K562 (cell line): ENCODE measurements at regions not wholly inside any gene's neighbourhood (a gene's known extent, or its start where the extent isn't known, plus 50 kb on each side); places are given as distances from the start of the nearest gene placed in this dataset.
A peak's percentile ranks its signal among the peaks of the same experiment; 100 is the strongest.

Source experiments
- ATAC-seq: fragments of 200-7000 bp; cut with Tn5 transposase; 3 replicates; pipeline ENCODE4 v1.9.1; 2020; ENCODE audit warnings: moderate library complexity
- BruUV-seq: library from RNA; stranded (reverse); fragments of 400-500 nt; replicated peaks from 2 replicates; lab custom pipeline; 2021; lab: Mats Ljungman, UMichigan
- CTCF ChIA-PET: fragments of 300-600 bp; formaldehyde crosslinking; extraction: SDS; loops from one replicate; lab custom pipeline; 2021; ENCODE audit warnings: low intra/inter-chr PET ratio; lab: Yijun Ruan, JAX
- POLR2A ChIA-PET: fragments of 300-600, 350-650 bp; sonication (Branson Sonifier 250); formaldehyde crosslinking; extraction: SDS; loops from one replicate; lab custom pipeline; 2021; ENCODE audit warnings: antibody characterized with exemption, inconsistent platforms; lab: Yijun Ruan, JAX
- DNase-seq, 4 experiments: peaks; one replicate each; pipeline versions ENCODE4 v3.0.0 to v3.0.0-alpha.2; 2011 to 2018; ENCODE audit warnings: low spot score in 3 of 4, mixed read lengths in 3 of 4; ENCODE audit errors: extremely low read depth in 1 of 4
- FAIRE-seq: peaks from 2 replicates; lab custom pipeline; 2011; peaks lifted over from hg19 to GRCh38; lab: Jason Lieb, UNC
- H2AFZ ChIP-seq: 2 replicates; pipeline ENCODE4 v1.6.0; 2011; ENCODE audit warnings: low read depth, low read length, control low read depth, inconsistent platforms
- H3K27ac ChIP-seq: fragments of 200-600 bp; 3 replicates; pipeline ENCODE4 v1.8.0; 2011; ENCODE audit warnings: low read depth, mild to moderate bottlenecking, control low read depth, inconsistent platforms, low read length, moderate library complexity, mixed read lengths; ENCODE audit errors: extremely low read depth
- H3K27me3 ChIP-seq, 2 experiments: fragments of 300-600 bp in 1 of 2; 2 replicates in 1 of 2; 3 replicates in 1 of 2; pipeline versions ENCODE4 v1.6.0 to v1.8.0; 2011; ENCODE audit warnings: inconsistent platforms in 2 of 2, low read length in 2 of 2, mild to moderate bottlenecking in 1 of 2, mixed read lengths in 1 of 2, moderate library complexity in 1 of 2; ENCODE audit not compliant: control insufficient read depth in 2 of 2, insufficient read depth in 2 of 2
- H3K36me3 ChIP-seq: fragments of 300-600 bp; 3 replicates; pipeline ENCODE4 v1.8.0; 2011; ENCODE audit warnings: mild to moderate bottlenecking, low read length, inconsistent platforms; ENCODE audit not compliant: control insufficient read depth, insufficient read depth
- H3K4me1 ChIP-seq, 2 experiments: fragments of 200-600 bp in 1 of 2; replicated peaks in 1 of 2; 2 replicates in 1 of 2; 3 replicates in 1 of 2; pipeline versions ENCODE4 v1.5.1 to v1.8.0; 2011; ENCODE audit warnings: inconsistent platforms in 2 of 2, low read length in 2 of 2, mild to moderate bottlenecking in 1 of 2, mixed read lengths in 1 of 2, moderate library complexity in 1 of 2; ENCODE audit not compliant: control insufficient read depth in 2 of 2, insufficient read depth in 2 of 2
- H3K4me2 ChIP-seq: 2 replicates; pipeline ENCODE4 v1.6.1; 2011; ENCODE audit warnings: low read length, control low read depth, inconsistent platforms, mixed read lengths; ENCODE audit not compliant: insufficient read depth
- H3K4me3 ChIP-seq: fragments of 200-600 bp; sonication (generic), shearing (Covaris generic); 2 replicates; pipeline ENCODE4 v1.5.1; 2016; ENCODE audit warnings: control low read depth, inconsistent platforms
- H3K79me2 ChIP-seq: fragments of 200-600 bp; 3 replicates; pipeline ENCODE4 v1.8.0; 2011; ENCODE audit warnings: low read length, inconsistent platforms; ENCODE audit not compliant: control insufficient read depth, insufficient read depth
- H3K9ac ChIP-seq, 2 experiments: 2 replicates each; pipeline versions ENCODE4 v1.6.0 to v1.6.1; 2011; ENCODE audit warnings: low read depth in 2 of 2, low read length in 2 of 2, control low read depth in 1 of 2, inconsistent platforms in 1 of 2, mild to moderate bottlenecking in 1 of 2, mixed read lengths in 1 of 2; ENCODE audit not compliant: insufficient read depth in 1 of 2
- H3K9me1 ChIP-seq: one replicate; pipeline ENCODE4 v1.6.0; 2011; ENCODE audit warnings: inconsistent platforms, mild to moderate bottlenecking, low read length, moderate library complexity; ENCODE audit not compliant: control insufficient read depth, insufficient read depth
- H3K9me3 ChIP-seq: replicated peaks from 2 replicates; pipeline ENCODE4 v1.5.1; 2011; ENCODE audit warnings: low read depth, low read length, inconsistent platforms; ENCODE audit not compliant: control insufficient read depth, insufficient read depth
- H4K20me1 ChIP-seq: replicated peaks from 2 replicates; pipeline ENCODE4 v1.6.1; 2011; ENCODE audit warnings: low read length, inconsistent platforms, mixed read lengths; ENCODE audit not compliant: control insufficient read depth, insufficient read depth
- E2F3 ChIP-seq: fragments of 250-450 bp; sonication (Bioruptor Pico); IDR thresholded peaks from 2 replicates; pipeline ENCODE4 v1.4.0; 2020; ENCODE audit warnings: mild to moderate bottlenecking
- HDAC1 ChIP-seq, 2 experiments: fragments of 450-650 bp; IDR thresholded peaks; 2 replicates each; pipeline ENCODE4 v1.6.1; 2016 to 2017; ENCODE audit warnings: inconsistent platforms in 1 of 2, mild to moderate bottlenecking in 1 of 2, moderate library complexity in 1 of 2
- MAFK ChIP-seq: IDR thresholded peaks from 2 replicates; pipeline ENCODE4 v1.6.1; 2011; ENCODE audit warnings: low read length, improper control_type of control experiment
- TSC22D4 ChIP-seq: fragments of 450-650 bp; IDR thresholded peaks from 2 replicates; pipeline ENCODE4 v1.6.1; 2016; ENCODE audit warnings: missing genetic modification characterization, missing biosample characterization, control low read depth
- ZNF121 ChIP-seq: sonication (generic); formaldehyde crosslinking; conservative IDR thresholded peaks from 2 replicates; pipeline ENCODE4 v1.8.0; 2022; ENCODE audit warnings: missing genetic modification reagents
- ZNF561 ChIP-seq: fragments of 450-650 bp; formaldehyde crosslinking; conservative IDR thresholded peaks from 2 replicates; pipeline ENCODE4 v1.4.0; 2020; ENCODE audit warnings: mild to moderate bottlenecking, moderate library complexity
- whole genome bisulfite sequencing: fragments of 100-300 bp; shearing (Covaris generic); methylation state at CpG from one replicate; pipeline ENCODE4 v1.1.6; 2016; ENCODE audit warnings: low coverage, mixed read lengths; ENCODE audit not compliant: insufficient coverage; ENCODE audit errors: missing lambda C conversion rate; 5-methylcytosine and 5-hydroxymethylcytosine counted together
- in situ Hi-C: fragments of 300-500 bp; cut with MboI; formaldehyde crosslinking; loops from 4 replicates; pipeline ENCODE4 v1.15.0; 2018; ENCODE audit warnings: inconsistent platforms, mixed read lengths
- intact Hi-C: fragments of 100-400 bp; cut with micrococcal nuclease; formaldehyde crosslinking; loops from 2 replicates; pipeline ENCODE4 v1.14.2; 2022

DNA sequence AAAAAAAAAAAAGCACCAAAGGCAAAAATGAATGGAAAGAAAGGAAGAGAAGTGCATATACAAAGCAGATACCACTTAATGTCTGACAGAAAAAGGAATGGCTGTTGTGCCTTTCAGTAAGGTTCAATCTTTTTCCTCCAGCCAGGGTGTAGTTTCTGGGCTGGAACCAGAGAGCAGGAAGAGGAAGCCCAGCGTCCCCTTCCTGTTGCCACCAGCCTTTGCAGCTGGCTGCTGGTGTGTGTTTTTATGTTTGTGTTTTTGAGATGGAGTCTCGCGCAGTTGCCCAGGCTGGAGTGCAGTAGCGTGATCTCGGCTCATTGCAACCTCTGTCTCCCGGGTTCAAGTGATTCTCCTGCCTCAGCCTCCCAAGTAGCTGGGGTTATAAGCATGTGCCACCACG, 64.6 kb upstream of the LTA4H start (continued):
- no peak for TF ChIP-seq MAFK
- TF ChIP-seq HDAC1 (IDR thresholded peaks at IDR 0.05) = no peak
- TF ChIP-seq E2F3 (CRISPR knock-in tag) = no peak
- no peak for TF ChIP-seq TSC22D4

DNA sequence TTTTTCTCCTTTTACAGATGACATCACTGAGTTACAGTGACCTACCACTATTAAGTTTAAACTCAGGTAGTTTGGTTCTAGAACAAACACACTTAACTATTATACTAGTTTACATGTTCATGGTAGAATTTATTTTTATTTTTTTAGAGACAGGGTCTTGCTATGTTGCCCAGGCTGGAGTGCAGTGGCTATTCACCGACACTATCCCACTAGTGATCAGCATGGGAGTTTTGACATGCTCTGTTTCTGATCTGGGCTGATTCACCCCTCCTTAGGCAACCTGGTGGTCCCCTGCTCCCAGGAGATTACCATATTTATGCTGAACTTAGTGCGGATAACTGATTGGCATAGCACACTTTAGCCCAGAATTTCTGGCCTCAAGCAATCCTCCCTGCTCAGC, 66.4 kb upstream of the LTA4H start:
- WGBS = 40% methylated on average over 2 of the region's 2 CpGs
- no TSS peak for BruUV-seq
- in situ Hi-C loops = no loop called here
- POLR2A ChIA-PET = no interaction called here
- H3K9me3 ChIP-seq = no peaks in the 10 kb centered on the region
- no peak for TF ChIP-seq ZNF561 (CRISPR knock-in tag)
- TF ChIP-seq ZNF121 = peak; percentile 62
- H3K9ac ChIP-seq = no peak overlapping the region
- CTCF ChIA-PET = no interaction called here
- H3K4me1 ChIP-seq = no peaks in the 10 kb centered on the region; a peak in 1 of 5 replicates
- H4K20me1 ChIP-seq = no peaks in the 10 kb centered on the region
- no peaks in the 10 kb centered on the region for H3K79me2 ChIP-seq
- FAIRE-seq (no peak), ATAC-seq (no peak), DNase-seq (no peak)
- no peak overlapping the region for H3K27ac ChIP-seq
- peaks cover 0 to 5% of the 10 kb centered on the region in 2 experiments; a peak in 1 of 5 replicates for H3K27me3 ChIP-seq
- intact Hi-C loops = no loop called here
- H3K36me3 ChIP-seq = no peaks in the 10 kb centered on the region
- H3K4me2 ChIP-seq = no peak overlapping the region
- no peak overlapping the region for H2AFZ ChIP-seq
- no peaks in the 10 kb centered on the region for H3K9me1 ChIP-seq
- H3K4me3 ChIP-seq = no peak overlapping the region
